ENCODE measurements at regions not wholly inside any gene's neighbourhood (a gene's known extent, or its start where the extent isn't known, plus 50 kb on each side); places are given as distances from the start of the nearest gene placed in this dataset.

GRCh38 chr14:84144166-84144565 lies 1385.8 kb upstream of the FLRT2 start:
- H3K4me1 ChIP-seq, result no peaks in the 10 kb centered on the region
- intact Hi-C loops (cut with DNase I), result no loop called here
- TF ChIP-seq, protein P1, sequence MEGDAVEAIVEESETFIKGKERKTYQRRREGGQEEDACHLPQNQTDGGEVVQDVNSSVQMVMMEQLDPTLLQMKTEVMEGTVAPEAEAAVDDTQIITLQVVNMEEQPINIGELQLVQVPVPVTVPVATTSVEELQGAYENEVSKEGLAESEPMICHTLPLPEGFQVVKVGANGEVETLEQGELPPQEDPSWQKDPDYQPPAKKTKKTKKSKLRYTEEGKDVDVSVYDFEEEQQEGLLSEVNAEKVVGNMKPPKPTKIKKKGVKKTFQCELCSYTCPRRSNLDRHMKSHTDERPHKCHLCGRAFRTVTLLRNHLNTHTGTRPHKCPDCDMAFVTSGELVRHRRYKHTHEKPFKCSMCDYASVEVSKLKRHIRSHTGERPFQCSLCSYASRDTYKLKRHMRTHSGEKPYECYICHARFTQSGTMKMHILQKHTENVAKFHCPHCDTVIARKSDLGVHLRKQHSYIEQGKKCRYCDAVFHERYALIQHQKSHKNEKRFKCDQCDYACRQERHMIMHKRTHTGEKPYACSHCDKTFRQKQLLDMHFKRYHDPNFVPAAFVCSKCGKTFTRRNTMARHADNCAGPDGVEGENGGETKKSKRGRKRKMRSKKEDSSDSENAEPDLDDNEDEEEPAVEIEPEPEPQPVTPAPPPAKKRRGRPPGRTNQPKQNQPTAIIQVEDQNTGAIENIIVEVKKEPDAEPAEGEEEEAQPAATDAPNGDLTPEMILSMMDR (IDR thresholded peaks at IDR 0.05), result no peak
- TF ChIP-seq POLR2A (IDR thresholded peaks at IDR 0.05), result no peak
- WGBS, 4 donors, result 65 to 89% (median 84%) methylated on average over 2 of the region's 2 CpGs
- DNase-seq (no peak), ATAC-seq (no peak)
- no peak overlapping the region for H3K27ac ChIP-seq
- H3K36me3 ChIP-seq, result no peaks in the 10 kb centered on the region
- H3K27me3 ChIP-seq, result no peaks in the 10 kb centered on the region
- H3K4me3 ChIP-seq, result no peak overlapping the region
- H3K9me3 ChIP-seq, result peaks cover 0 to 3% (median 0%) of the 10 kb centered on the region in 12 donors

- Histone ChIP-seq H3K27ac (no peak overlapping the region), H3K4me1 (no peaks in the 10 kb centered on the region), H3K9me3 (no peaks in the 10 kb centered on the region), H3K27me3 (no peaks in the 10 kb centered on the region), H3K36me3 (no peaks in the 10 kb centered on the region), H3K4me3 (no peak overlapping the region)
- DNase-seq, result no peak
- TF ChIP-seq, protein P1 (IDR thresholded peaks at IDR 0.05), result no peak
- no peak for TF ChIP-seq POLR2A (IDR thresholded peaks at IDR 0.05)
- intact Hi-C loops (cut with DNase I), result no loop called here
- 92 to 98% (median 96%) methylated on average over 14 of the region's 14 CpGs for WGBS, 4 donors
- no peak for ATAC-seq
Measured at GRCh38 chr14:84152452-84152851, 1377.5 kb upstream of the FLRT2 start.

GRCh38 chr14:84162633-84163032 lies 1367.3 kb upstream of the FLRT2 start:
- Histone ChIP-seq H3K36me3 (no peaks in the 10 kb centered on the region), H3K9me3 (no peaks in the 10 kb centered on the region), H3K27me3 (no peaks in the 10 kb centered on the region), H3K4me1 (peaks cover 0 to 5% (median 0%) of the 10 kb centered on the region in 12 donors), H3K4me3 (no peak overlapping the region), H3K27ac (no peak overlapping the region)
- intact Hi-C loops (cut with DNase I), result no loop called here
- 5 to 11% (median 6%) methylated on average over 2 of the region's 2 CpGs for WGBS, 4 donors
- no peak for ATAC-seq
- DNase-seq, result no peak
- no peak for TF ChIP-seq POLR2A (IDR thresholded peaks at IDR 0.05)
- TF ChIP-seq, protein P1 (IDR thresholded peaks at IDR 0.05), result no peak

DNA sequence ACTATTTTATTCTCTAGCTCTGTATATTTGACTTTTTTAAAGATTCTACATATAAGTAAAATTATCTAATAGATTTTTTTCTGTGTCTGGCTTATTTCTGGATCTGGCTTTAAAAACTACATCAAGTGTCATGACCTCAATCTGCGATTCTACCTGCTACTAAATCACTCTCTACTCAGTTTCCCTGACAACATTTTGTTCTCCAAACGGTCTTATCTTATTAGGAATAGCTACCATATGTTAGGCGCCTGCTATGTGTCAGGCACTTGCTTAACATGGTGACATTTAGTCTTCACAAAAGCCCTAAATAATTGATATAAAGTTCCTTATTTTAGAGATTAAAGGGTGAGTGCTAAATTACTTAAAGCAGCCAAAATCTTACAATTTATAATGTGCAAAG lies 1362.9 kb upstream of the FLRT2 start:
- TF ChIP-seq, protein P1 (IDR thresholded peaks at IDR 0.05), result no peak
- TF ChIP-seq POLR2A (IDR thresholded peaks at IDR 0.05), result no peak
- Histone ChIP-seq H3K9me3 (peaks cover 0 to 3% (median 0%) of the 10 kb centered on the region in 12 donors), H3K4me3 (no peak overlapping the region), H3K27ac (no peak overlapping the region), H3K36me3 (no peaks in the 10 kb centered on the region), H3K4me1 (peaks cover 0 to 5% (median 0%) of the 10 kb centered on the region in 12 donors), H3K27me3 (no peaks in the 10 kb centered on the region)
- DNase-seq (no peak), ATAC-seq (no peak)
- intact Hi-C loops (cut with DNase I), result no loop called here
- 38 to 56% (median 42%) methylated on average over 3 of the region's 3 CpGs for WGBS, 4 donors
